OCI-LY1 (cell line): ENCODE measurements at regions not wholly inside any gene's neighbourhood (a gene's known extent, or its start where the extent isn't known, plus 50 kb on each side); places are given as distances from the start of the nearest gene placed in this dataset.

ENCODE experiments used
- H2AFZ ChIP-seq: fragments of 200-600 bp; sonication (generic), shearing (Covaris generic); 2 replicates; pipeline ENCODE4 v1.6.0; 2014; ENCODE audit warnings: antibody characterized with exemption, mild to moderate bottlenecking, low read length
- H3F3A ChIP-seq: fragments of 200-600 bp; sonication (generic), shearing (Covaris generic); 2 replicates; pipeline ENCODE4 v1.6.0; 2014; ENCODE audit warnings: mild to moderate bottlenecking, antibody characterized with exemption, low read length, moderate library complexity; ENCODE audit not compliant: insufficient read depth
- H3K27ac ChIP-seq: fragments of 200-600 bp; sonication (generic); 2 replicates; pipeline ENCODE4 v1.5.1; 2014; ENCODE audit warnings: low read length, mixed run types, mild to moderate bottlenecking, low read depth; ENCODE audit not compliant: poor library complexity, severe bottlenecking
- H3K27me3 ChIP-seq: fragments of 200-600 bp; sonication (generic); 2 replicates; pipeline ENCODE4 v1.6.0; 2014; ENCODE audit warnings: antibody characterized with exemption, mild to moderate bottlenecking, low read length, moderate library complexity; ENCODE audit not compliant: insufficient read depth
- H3K36me3 ChIP-seq: fragments of 200-600 bp; sonication (generic); 2 replicates; pipeline ENCODE4 v1.6.1; 2014; ENCODE audit warnings: mild to moderate bottlenecking, antibody characterized with exemption, low read length, moderate library complexity, mixed read lengths; ENCODE audit not compliant: insufficient read depth
- H3K4me1 ChIP-seq: fragments of 200-600 bp; sonication (generic); 2 replicates; pipeline ENCODE4 v1.5.1; 2014; ENCODE audit warnings: mild to moderate bottlenecking, low read length, moderate library complexity; ENCODE audit not compliant: insufficient read depth, severe bottlenecking
- H3K4me2 ChIP-seq: fragments of 200-600 bp; sonication (generic), shearing (Covaris generic); 2 replicates; pipeline ENCODE4 v1.6.1; 2014; ENCODE audit warnings: low read length
- H3K4me3 ChIP-seq: fragments of 200-600 bp; sonication (generic); 2 replicates; pipeline ENCODE4 v1.5.1; 2014; ENCODE audit warnings: low read length, low read depth, mild to moderate bottlenecking, mixed read lengths; ENCODE audit not compliant: poor library complexity, severe bottlenecking
- H3K79me2 ChIP-seq: fragments of 200-600 bp; shearing (Covaris generic); 2 replicates; pipeline ENCODE4 v1.6.1; 2016; ENCODE audit warnings: mixed run types, low read length, mixed read lengths; ENCODE audit not compliant: insufficient read depth
- H3K9ac ChIP-seq: fragments of 200-600 bp; sonication (generic), shearing (Covaris generic); 2 replicates; pipeline ENCODE4 v1.6.1; 2014; ENCODE audit warnings: mild to moderate bottlenecking, low read length, mixed read lengths
- H3K9me2 ChIP-seq: fragments of 200-600 bp; sonication (generic), shearing (Covaris generic); 2 replicates; pipeline ENCODE4 v1.6.1; 2014; ENCODE audit warnings: low read depth, mild to moderate bottlenecking, low read length, mixed read lengths
- H3K9me3 ChIP-seq: fragments of 200-600 bp; shearing (Covaris generic); 2 replicates; pipeline ENCODE4 v1.6.1; 2014; ENCODE audit warnings: low read length, mixed read lengths
- H4K20me1 ChIP-seq: fragments of 200-600 bp; sonication (generic), shearing (Covaris generic); 2 replicates; pipeline ENCODE4 v1.6.0; 2016; ENCODE audit warnings: mild to moderate bottlenecking, low read length; ENCODE audit not compliant: insufficient read depth
- CTCF ChIP-seq: fragments of 200-600 bp; sonication (generic), shearing (Covaris generic); IDR thresholded peaks from 2 replicates; pipeline ENCODE4 v1.5.1; 2017; ENCODE audit warnings: mild to moderate bottlenecking, antibody characterized with exemption, low read length, moderate library complexity, mixed read lengths
- EZH2 ChIP-seq: fragments of 200-600 bp; sonication (generic), shearing (Covaris generic); IDR thresholded peaks from 2 replicates; pipeline ENCODE4 v1.8.0; 2017; ENCODE audit warnings: borderline replicate concordance, mixed run types, mild to moderate bottlenecking, antibody characterized with exemption, low read length, moderate library complexity, mixed read lengths

- no peaks in the 10 kb centered on the region for H3K79me2 ChIP-seq
- H3K4me3 ChIP-seq = no peak overlapping the region
- no peaks in the 10 kb centered on the region; the same call in 1 of the 2 replicates for H3K36me3 ChIP-seq
- no peak overlapping the region for H3K27ac ChIP-seq
- TF ChIP-seq CTCF (no peak), EZH2 (no peak)
- no peak overlapping the region for H2AFZ ChIP-seq
- peaks cover 7% of the 10 kb centered on the region; the same call in 1 of the 2 replicates for H3K9me3 ChIP-seq
- no peak overlapping the region for H3K4me2 ChIP-seq
- H3K4me1 ChIP-seq = no peaks in the 10 kb centered on the region
- no peaks in the 10 kb centered on the region for H4K20me1 ChIP-seq
- no peak overlapping the region for H3K9ac ChIP-seq
- H3F3A ChIP-seq = no peaks in the 10 kb centered on the region
- no peaks in the 10 kb centered on the region for H3K9me2 ChIP-seq
- H3K27me3 ChIP-seq = no peaks in the 10 kb centered on the region
Observed at GRCh38 chr5:54669285-54669684, 151.7 kb downstream of the SNX18 start.

GRCh38 chr5:54668096-54668495, 150.5 kb downstream of the SNX18 start:
- H2AFZ ChIP-seq = no peak overlapping the region
- no peaks in the 10 kb centered on the region for H3K27me3 ChIP-seq
- no peaks in the 10 kb centered on the region; the same call in 1 of the 2 replicates for H3K36me3 ChIP-seq
- TF ChIP-seq CTCF = no peak
- no peak for TF ChIP-seq EZH2
- H3K9ac ChIP-seq = no peak overlapping the region
- no peaks in the 10 kb centered on the region for H3K79me2 ChIP-seq
- peaks cover 7% of the 10 kb centered on the region; the same call in 1 of the 2 replicates for H3K9me3 ChIP-seq
- H3K27ac ChIP-seq = no peak overlapping the region
- H3K9me2 ChIP-seq = no peaks in the 10 kb centered on the region
- no peaks in the 10 kb centered on the region for H4K20me1 ChIP-seq
- H3K4me2 ChIP-seq = no peak overlapping the region
- no peaks in the 10 kb centered on the region for H3F3A ChIP-seq
- no peak overlapping the region for H3K4me3 ChIP-seq
- no peaks in the 10 kb centered on the region for H3K4me1 ChIP-seq

GRCh38 chr5:54667136-54667535, 149.6 kb downstream of the SNX18 start:
- no peak overlapping the region for H3K4me3 ChIP-seq
- H2AFZ ChIP-seq = no peak overlapping the region
- TF ChIP-seq CTCF (no peak), EZH2 (no peak)
- no peak overlapping the region for H3K27ac ChIP-seq
- H3K4me1 ChIP-seq = no peaks in the 10 kb centered on the region
- no peaks in the 10 kb centered on the region for H3K27me3 ChIP-seq
- H3F3A ChIP-seq = no peaks in the 10 kb centered on the region
- H3K79me2 ChIP-seq = no peaks in the 10 kb centered on the region
- H3K36me3 ChIP-seq = no peaks in the 10 kb centered on the region
- peaks cover 5% of the 10 kb centered on the region; the same call in 1 of the 2 replicates for H3K9me3 ChIP-seq
- no peaks in the 10 kb centered on the region for H3K9me2 ChIP-seq
- H4K20me1 ChIP-seq = no peaks in the 10 kb centered on the region
- no peak overlapping the region for H3K9ac ChIP-seq
- no peak overlapping the region for H3K4me2 ChIP-seq
